SK-N-SH treated with all-trans-retinoic acid at 6 μM for 48 hours (cell line): ENCODE measurements at regions not wholly inside any gene's neighbourhood (a gene's known extent, or its start where the extent isn't known, plus 50 kb on each side); places are given as distances from the start of the nearest gene placed in this dataset.

Source experiments
- BACH2 ChIP-seq: fragments of 250-450 bp; sonication (Bioruptor Pico); IDR thresholded peaks from 2 replicates; pipeline ENCODE4 v1.9.0; 2021; ENCODE audit warnings: mild to moderate bottlenecking, borderline replicate concordance
- GLIS3 ChIP-seq: fragments of 250-450 bp; sonication (Bioruptor Pico); IDR thresholded peaks from 2 replicates; pipeline ENCODE4 v1.5.0; 2020; ENCODE audit warnings: mild to moderate bottlenecking, moderate library complexity
- RARB ChIP-seq: fragments of 250-450 bp; sonication (Bioruptor Pico); IDR thresholded peaks from 2 replicates; pipeline ENCODE4 v1.8.0; 2021; ENCODE audit warnings: mild to moderate bottlenecking, moderate library complexity
- ZC3H10 ChIP-seq: fragments of 250-450 bp; sonication (Bioruptor Pico); IDR thresholded peaks from 2 replicates; pipeline ENCODE4 v1.5.1; 2021; ENCODE audit warnings: mild to moderate bottlenecking, moderate library complexity
- ZFP30 ChIP-seq: fragments of 450-650 bp; formaldehyde crosslinking; IDR thresholded peaks from 2 replicates; pipeline ENCODE4 v1.5.0; 2022; ENCODE audit warnings: mild to moderate bottlenecking, moderate library complexity
- ZNF565 ChIP-seq: fragments of 450-650 bp; formaldehyde crosslinking; conservative IDR thresholded peaks from 2 replicates; pipeline ENCODE4 v1.5.0; 2020; ENCODE audit warnings: low read depth, mild to moderate bottlenecking, moderate library complexity
- ZNF70 ChIP-seq: fragments of 450-650 bp; formaldehyde crosslinking; IDR thresholded peaks from 2 replicates; pipeline ENCODE4 v1.5.0; 2020; ENCODE audit warnings: mild to moderate bottlenecking, moderate library complexity
- ZNF8 ChIP-seq: fragments of 450-650 bp; formaldehyde crosslinking; IDR thresholded peaks from 2 replicates; pipeline ENCODE4 v1.5.0; 2020; ENCODE audit warnings: mild to moderate bottlenecking, moderate library complexity
- TF ChIP-seq, protein P1 (sequence below): fragments of 250-450 bp; sonication (Bioruptor Pico); IDR thresholded peaks from 2 replicates; pipeline ENCODE4 v1.5.1; 2020; ENCODE audit warnings: low read depth, mild to moderate bottlenecking, moderate library complexity
- TF ChIP-seq, protein P2 (sequence below): fragments of 250-450 bp; sonication (Bioruptor Pico); IDR thresholded peaks from 2 replicates; pipeline ENCODE4 v1.8.0; 2020; ENCODE audit warnings: mild to moderate bottlenecking, moderate library complexity, borderline replicate concordance

DNA sequence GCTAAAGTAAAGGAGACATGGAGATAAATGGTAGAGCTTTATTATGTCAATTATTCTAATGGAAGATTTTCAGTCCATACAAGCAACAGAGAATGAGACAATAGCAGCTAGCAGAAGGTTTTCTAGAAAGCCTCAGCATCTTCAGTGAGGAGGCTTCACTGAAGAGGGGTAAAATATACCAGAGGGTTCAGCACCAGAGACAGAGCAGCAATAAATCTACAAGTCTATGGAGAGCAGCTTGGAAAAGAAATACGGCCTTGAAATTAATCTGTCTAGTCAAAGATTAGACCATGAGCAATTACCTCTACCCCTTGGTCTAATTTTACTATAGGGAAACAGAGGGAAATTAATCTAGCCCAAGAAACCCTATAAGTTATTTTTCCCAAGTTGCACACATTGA, 185.7 kb upstream of the CRIM1 start:
- TF ChIP-seq ZNF70 = no peak
- TF ChIP-seq, protein P1, sequence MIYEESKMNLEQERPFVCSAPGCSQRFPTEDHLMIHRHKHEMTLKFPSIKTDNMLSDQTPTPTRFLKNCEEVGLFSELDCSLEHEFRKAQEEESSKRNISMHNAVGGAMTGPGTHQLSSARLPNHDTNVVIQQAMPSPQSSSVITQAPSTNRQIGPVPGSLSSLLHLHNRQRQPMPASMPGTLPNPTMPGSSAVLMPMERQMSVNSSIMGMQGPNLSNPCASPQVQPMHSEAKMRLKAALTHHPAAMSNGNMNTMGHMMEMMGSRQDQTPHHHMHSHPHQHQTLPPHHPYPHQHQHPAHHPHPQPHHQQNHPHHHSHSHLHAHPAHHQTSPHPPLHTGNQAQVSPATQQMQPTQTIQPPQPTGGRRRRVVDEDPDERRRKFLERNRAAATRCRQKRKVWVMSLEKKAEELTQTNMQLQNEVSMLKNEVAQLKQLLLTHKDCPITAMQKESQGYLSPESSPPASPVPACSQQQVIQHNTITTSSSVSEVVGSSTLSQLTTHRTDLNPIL = no peak
- TF ChIP-seq BACH2 = no peak
- TF ChIP-seq, protein P2, sequence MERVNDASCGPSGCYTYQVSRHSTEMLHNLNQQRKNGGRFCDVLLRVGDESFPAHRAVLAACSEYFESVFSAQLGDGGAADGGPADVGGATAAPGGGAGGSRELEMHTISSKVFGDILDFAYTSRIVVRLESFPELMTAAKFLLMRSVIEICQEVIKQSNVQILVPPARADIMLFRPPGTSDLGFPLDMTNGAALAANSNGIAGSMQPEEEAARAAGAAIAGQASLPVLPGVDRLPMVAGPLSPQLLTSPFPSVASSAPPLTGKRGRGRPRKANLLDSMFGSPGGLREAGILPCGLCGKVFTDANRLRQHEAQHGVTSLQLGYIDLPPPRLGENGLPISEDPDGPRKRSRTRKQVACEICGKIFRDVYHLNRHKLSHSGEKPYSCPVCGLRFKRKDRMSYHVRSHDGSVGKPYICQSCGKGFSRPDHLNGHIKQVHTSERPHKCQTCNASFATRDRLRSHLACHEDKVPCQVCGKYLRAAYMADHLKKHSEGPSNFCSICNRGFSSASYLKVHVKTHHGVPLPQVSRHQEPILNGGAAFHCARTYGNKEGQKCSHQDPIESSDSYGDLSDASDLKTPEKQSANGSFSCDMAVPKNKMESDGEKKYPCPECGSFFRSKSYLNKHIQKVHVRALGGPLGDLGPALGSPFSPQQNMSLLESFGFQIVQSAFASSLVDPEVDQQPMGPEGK (CRISPR knock-in tag) = no peak
- no peak for TF ChIP-seq ZNF8 (CRISPR knock-in tag)
- TF ChIP-seq ZC3H10 = no peak
- no peak for TF ChIP-seq ZFP30 (CRISPR knock-in tag)
- TF ChIP-seq ZNF565 = no peak
- no peak for TF ChIP-seq GLIS3 (CRISPR knock-in tag)
- no peak for TF ChIP-seq RARB (CRISPR knock-in tag)
